ENCODE measurements at regions not wholly inside any gene's neighbourhood (a gene's known extent, or its start where the extent isn't known, plus 50 kb on each side); places are given as distances from the start of the nearest gene placed in this dataset.

DNA sequence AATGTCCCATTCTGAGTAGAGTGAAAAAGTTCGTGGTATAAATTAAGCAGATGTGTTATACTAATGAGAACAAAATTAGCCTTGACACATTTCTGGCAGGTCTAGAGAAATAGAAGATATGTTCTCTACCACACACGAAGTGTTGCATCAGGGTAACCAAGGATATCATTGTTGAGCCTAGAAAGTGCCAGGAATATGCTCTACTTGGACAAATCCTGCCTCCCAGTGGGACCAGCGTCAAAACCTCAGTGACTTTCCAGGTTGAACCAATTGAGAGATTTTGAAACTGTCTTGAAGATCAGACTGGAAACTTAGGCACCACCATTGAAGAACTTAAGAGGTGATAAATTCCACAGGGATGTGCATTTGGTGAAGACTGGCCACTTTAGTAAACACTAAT, 115.9 kb downstream of the HPGD start:
- DNase-seq (ENCODE audit: low read depth), result no peak
- TF ChIP-seq, protein P1, sequence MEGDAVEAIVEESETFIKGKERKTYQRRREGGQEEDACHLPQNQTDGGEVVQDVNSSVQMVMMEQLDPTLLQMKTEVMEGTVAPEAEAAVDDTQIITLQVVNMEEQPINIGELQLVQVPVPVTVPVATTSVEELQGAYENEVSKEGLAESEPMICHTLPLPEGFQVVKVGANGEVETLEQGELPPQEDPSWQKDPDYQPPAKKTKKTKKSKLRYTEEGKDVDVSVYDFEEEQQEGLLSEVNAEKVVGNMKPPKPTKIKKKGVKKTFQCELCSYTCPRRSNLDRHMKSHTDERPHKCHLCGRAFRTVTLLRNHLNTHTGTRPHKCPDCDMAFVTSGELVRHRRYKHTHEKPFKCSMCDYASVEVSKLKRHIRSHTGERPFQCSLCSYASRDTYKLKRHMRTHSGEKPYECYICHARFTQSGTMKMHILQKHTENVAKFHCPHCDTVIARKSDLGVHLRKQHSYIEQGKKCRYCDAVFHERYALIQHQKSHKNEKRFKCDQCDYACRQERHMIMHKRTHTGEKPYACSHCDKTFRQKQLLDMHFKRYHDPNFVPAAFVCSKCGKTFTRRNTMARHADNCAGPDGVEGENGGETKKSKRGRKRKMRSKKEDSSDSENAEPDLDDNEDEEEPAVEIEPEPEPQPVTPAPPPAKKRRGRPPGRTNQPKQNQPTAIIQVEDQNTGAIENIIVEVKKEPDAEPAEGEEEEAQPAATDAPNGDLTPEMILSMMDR (IDR thresholded peaks at IDR 0.05; ENCODE audit: insufficient read depth, low read depth, low read length), result no peak
- Histone ChIP-seq H3K4me3 (ENCODE audit: low read depth, low read length) (no peak overlapping the region), H3K36me3 (ENCODE audit: control insufficient read depth, insufficient read depth, low read length) (no peaks in the 10 kb centered on the region), H3K27me3 (ENCODE audit: control insufficient read depth, insufficient read depth, low read length) (no peaks in the 10 kb centered on the region)
- CTCF ChIA-PET, result no interaction called here
- POLR2A ChIA-PET, result no interaction called here

DNA sequence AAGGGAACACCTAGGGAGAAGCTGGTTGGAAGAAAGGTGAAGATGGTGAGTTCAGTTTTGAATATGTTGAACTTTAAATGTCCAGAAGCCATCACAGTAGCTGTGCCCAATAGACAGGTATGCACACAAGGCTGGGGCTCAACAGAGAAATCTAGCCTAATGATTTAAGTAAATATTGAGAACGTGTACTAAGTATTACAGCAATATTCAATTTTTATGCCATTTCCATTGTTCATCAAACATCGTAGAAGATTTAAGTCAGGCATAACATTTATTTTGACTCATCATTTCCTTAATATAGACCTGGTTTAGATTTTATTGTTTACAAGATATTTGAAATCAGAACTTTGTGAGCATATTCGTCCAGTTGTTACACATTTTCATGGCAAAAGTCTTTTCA, 116.4 kb downstream of the HPGD start:
- no peak for DNase-seq (ENCODE audit: low read depth)
- Histone ChIP-seq H3K4me3 (ENCODE audit: low read depth, low read length) (no peak overlapping the region), H3K36me3 (ENCODE audit: control insufficient read depth, insufficient read depth, low read length) (no peaks in the 10 kb centered on the region), H3K27me3 (ENCODE audit: control insufficient read depth, insufficient read depth, low read length) (no peaks in the 10 kb centered on the region)
- POLR2A ChIA-PET, result no interaction called here
- TF ChIP-seq, protein P1 (IDR thresholded peaks at IDR 0.05; ENCODE audit: insufficient read depth, low read depth, low read length), result no peak
- CTCF ChIA-PET, result no interaction called here

DNA sequence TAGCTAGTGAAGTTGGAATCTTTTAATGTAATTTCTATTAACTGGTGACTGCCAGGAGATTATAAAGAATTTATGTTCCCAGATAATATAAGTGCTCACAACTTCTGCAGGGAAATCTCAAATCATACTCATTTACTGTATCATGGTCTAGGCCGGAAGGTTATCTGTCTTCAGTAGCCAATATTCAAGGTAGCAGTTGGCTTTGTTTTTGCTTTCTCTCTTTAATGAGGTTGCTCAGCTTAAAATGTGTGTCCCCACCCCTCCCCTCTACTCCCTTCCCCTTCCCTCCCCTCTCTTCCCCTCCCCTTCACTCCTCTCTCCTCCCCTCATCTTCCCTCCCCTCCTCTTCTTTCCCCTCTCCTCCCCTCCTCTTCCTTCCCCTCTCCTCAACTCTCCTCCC, 117.6 kb downstream of the HPGD start:
- H3K4me3 ChIP-seq (ENCODE audit: low read depth, low read length), result no peak overlapping the region
- POLR2A ChIA-PET, result no interaction called here
- TF ChIP-seq, protein P1 (IDR thresholded peaks at IDR 0.05; ENCODE audit: insufficient read depth, low read depth, low read length), result no peak
- CTCF ChIA-PET, result no interaction called here
- no peaks in the 10 kb centered on the region for H3K36me3 ChIP-seq (ENCODE audit: control insufficient read depth, insufficient read depth, low read length)
- H3K27me3 ChIP-seq (ENCODE audit: control insufficient read depth, insufficient read depth, low read length), result no peaks in the 10 kb centered on the region
- no peak for DNase-seq (ENCODE audit: low read depth)

DNA sequence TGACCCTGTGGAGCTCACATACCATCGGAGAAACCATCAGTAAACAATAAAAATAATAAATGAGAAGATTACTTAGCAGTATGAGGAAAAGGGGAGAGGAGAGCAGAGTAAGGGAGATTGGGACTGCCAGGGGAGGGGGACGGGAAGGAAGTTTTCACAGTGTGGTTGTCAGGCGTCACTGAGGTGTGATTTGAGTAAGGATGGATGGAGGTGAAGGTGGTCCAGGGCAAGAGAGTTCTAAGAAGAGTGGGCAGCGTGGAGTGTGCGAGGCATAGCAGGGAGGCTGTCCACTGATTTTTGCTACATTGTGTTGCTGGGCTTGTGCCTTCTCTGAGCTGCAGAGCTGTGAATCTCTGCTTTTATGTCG, 119.1 kb downstream of the HPGD start:
- CTCF ChIA-PET, result no interaction called here
- Histone ChIP-seq H3K27me3 (ENCODE audit: control insufficient read depth, insufficient read depth, low read length) (no peaks in the 10 kb centered on the region), H3K4me3 (ENCODE audit: low read depth, low read length) (no peak overlapping the region), H3K36me3 (ENCODE audit: control insufficient read depth, insufficient read depth, low read length) (no peaks in the 10 kb centered on the region)
- POLR2A ChIA-PET, result no interaction called here
- TF ChIP-seq, protein P1 (IDR thresholded peaks at IDR 0.05; ENCODE audit: insufficient read depth, low read depth, low read length), result no peak
- no peak for DNase-seq (ENCODE audit: low read depth)

DNA sequence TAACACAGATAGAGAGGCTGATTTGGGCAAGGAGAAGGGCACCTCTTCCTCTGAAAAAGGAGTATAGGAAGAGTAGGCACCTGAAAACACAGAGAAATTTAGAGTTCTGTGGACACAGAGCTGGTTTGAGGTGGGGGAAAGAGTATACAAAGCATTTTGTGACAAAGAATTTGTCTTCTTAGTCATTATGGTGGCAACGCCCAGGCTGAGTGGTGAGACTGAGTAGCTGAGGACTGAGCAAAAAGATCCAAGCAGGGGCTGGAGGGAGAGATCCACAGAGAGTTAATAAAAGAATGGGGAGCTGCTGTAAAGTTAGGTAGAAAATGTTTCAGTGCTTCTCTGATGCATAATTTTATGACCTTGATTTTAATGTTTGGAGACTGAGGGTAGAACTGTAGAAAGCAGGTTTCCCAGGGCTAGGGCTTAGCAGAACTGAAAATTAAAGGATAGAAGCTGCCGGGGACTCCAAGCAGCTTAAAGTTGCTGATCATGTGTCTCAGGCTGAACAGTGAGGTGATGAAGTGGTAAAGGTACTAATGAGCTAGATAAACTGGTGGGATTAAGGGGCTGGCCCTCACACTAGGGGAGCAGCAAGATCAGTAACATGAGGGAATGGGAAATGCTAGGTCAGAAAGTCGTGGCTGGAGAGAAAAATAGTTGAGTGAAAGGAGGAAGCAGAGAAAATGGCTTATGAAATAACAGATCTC, 118.9 kb downstream of the CEP44 start:
- ChIA-PET POLR2A (no interaction called here), CTCF (no interaction called here)
- DNase-seq (ENCODE audit: low read depth), result no peak
- H3K27me3 ChIP-seq (ENCODE audit: control insufficient read depth, insufficient read depth, low read length), result no peaks in the 10 kb centered on the region
- H3K4me3 ChIP-seq (ENCODE audit: low read depth, low read length), result no peak overlapping the region
- TF ChIP-seq, protein P1 (IDR thresholded peaks at IDR 0.05; ENCODE audit: insufficient read depth, low read depth, low read length), result no peak
- no peaks in the 10 kb centered on the region for H3K36me3 ChIP-seq (ENCODE audit: control insufficient read depth, insufficient read depth, low read length)
